Stimulated activated naive CD8-positive, alpha-beta T cell treated with anti-CD3 and anti-CD28 coated beads, Interleukin-15, Interleukin-2, amounts not matched to agents 100 U/mL and 50 U/mL, for 24 hours (primary cell): ENCODE measurements at regions not wholly inside any gene's neighbourhood (a gene's known extent, or its start where the extent isn't known, plus 50 kb on each side); places are given as distances from the start of the nearest gene placed in this dataset.
A peak's percentile ranks its signal among the peaks of the same experiment; 100 is the strongest.

Experiments used
- ATAC-seq: fragments of 150-1000 bp; cut with Tn5 transposase; one replicate; pipeline ENCODE4 v1.10.0; 2021
- DNase-seq: peaks from one replicate; pipeline ENCODE4 v3.0.0; 2021

- ATAC-seq (no peak), DNase-seq (no peak)
Observed at GRCh38 chr13:106678646-106679418, 110.9 kb upstream of the ARGLU1 start.

- ATAC-seq (no peak), DNase-seq (no peak)
Observed at GRCh38 chr13:106675311-106675710, 107.4 kb upstream of the ARGLU1 start.

GRCh38 chr13:106660746-106661625 lies 93.0 kb upstream of the ARGLU1 start:
- DNase-seq (no peak), ATAC-seq (no peak)

- no peak for ATAC-seq
- no peak for DNase-seq
Observed at GRCh38 chr13:106657104-106657503, 89.2 kb upstream of the ARGLU1 start.

- DNase-seq (no peak), ATAC-seq (no peak)
Observed at GRCh38 chr13:106656186-106656585, 88.2 kb upstream of the ARGLU1 start.

- ATAC-seq (no peak), DNase-seq (no peak)
Observed at GRCh38 chr13:106651442-106651841, 83.5 kb upstream of the ARGLU1 start.

- ATAC-seq (no peak), DNase-seq (no peak)
Observed at GRCh38 chr13:106650690-106651205, 82.8 kb upstream of the ARGLU1 start.

- ATAC-seq, result no peak
- no peak for DNase-seq
Observed at GRCh38 chr13:106649495-106649894, 81.6 kb upstream of the ARGLU1 start.

GRCh38 chr13:106640515-106640914 lies 72.6 kb upstream of the ARGLU1 start:
- ATAC-seq (no peak), DNase-seq (no peak)

GRCh38 chr13:106637519-106637918 lies 69.6 kb upstream of the ARGLU1 start:
- ATAC-seq (no peak), DNase-seq (no peak)

- DNase-seq, result no peak
- ATAC-seq, result no peak
Observed at GRCh38 chr13:106636492-106636891, 68.6 kb upstream of the ARGLU1 start.

- DNase-seq (no peak), ATAC-seq (no peak)
Observed at GRCh38 chr13:106635616-106636015, 67.7 kb upstream of the ARGLU1 start.

GRCh38 chr13:106633321-106633720 lies 65.4 kb upstream of the ARGLU1 start:
- DNase-seq (no peak), ATAC-seq (no peak)

- DNase-seq (no peak), ATAC-seq (no peak)
Observed at GRCh38 chr13:106630650-106631049, 62.7 kb upstream of the ARGLU1 start.

GRCh38 chr13:106630162-106630561 lies 62.2 kb upstream of the ARGLU1 start:
- DNase-seq (no peak), ATAC-seq (no peak)

GRCh38 chr13:106628936-106629659 lies 61.2 kb upstream of the ARGLU1 start:
- DNase-seq (no peak), ATAC-seq (no peak)

GRCh38 chr13:106626473-106626872 lies 58.5 kb upstream of the ARGLU1 start:
- ATAC-seq (no peak), DNase-seq (no peak)

- ATAC-seq (no peak), DNase-seq (no peak)
Observed at GRCh38 chr13:106625578-106625977, 57.6 kb upstream of the ARGLU1 start.

GRCh38 chr13:106623799-106624460 lies 56.0 kb upstream of the ARGLU1 start:
- DNase-seq (no peak), ATAC-seq (no peak)

- no peak for DNase-seq
- ATAC-seq, result no peak
Observed at GRCh38 chr13:106621833-106622232, 53.9 kb upstream of the ARGLU1 start.

GRCh38 chr13:106619688-106620555 lies 52.0 kb upstream of the ARGLU1 start:
- DNase-seq (peak; percentile 13), ATAC-seq (peak; percentile 79)
